Astrocyte of the cerebellum (primary cell): ENCODE measurements at regions not wholly inside any gene's neighbourhood (a gene's known extent, or its start where the extent isn't known, plus 50 kb on each side); places are given as distances from the start of the nearest gene placed in this dataset.
A peak's percentile ranks its signal among the peaks of the same experiment; 100 is the strongest.

ENCODE experiments used
- DNase-seq: peaks from one replicate; pipeline ENCODE4 v3.0.0-alpha.2; 2011; ENCODE audit warnings: low read depth
- H3K4me3 ChIP-seq: 2 replicates; pipeline ENCODE4 v1.5.1; 2011; ENCODE audit warnings: mild to moderate bottlenecking, low read depth, low read length, moderate library complexity
- in situ Hi-C: cut with HindIII; loops from 2 replicates; pipeline ENCODE4 v1.10.0; 2017; ENCODE audit warnings: low sequenced_read_pairs
- TF ChIP-seq, protein P1 (sequence below): IDR thresholded peaks from 2 replicates; pipeline ENCODE4 v1.5.1; 2012; ENCODE audit warnings: low read length, low read depth, moderate library complexity, mild to moderate bottlenecking; ENCODE audit errors: missing control alignments

DNA sequence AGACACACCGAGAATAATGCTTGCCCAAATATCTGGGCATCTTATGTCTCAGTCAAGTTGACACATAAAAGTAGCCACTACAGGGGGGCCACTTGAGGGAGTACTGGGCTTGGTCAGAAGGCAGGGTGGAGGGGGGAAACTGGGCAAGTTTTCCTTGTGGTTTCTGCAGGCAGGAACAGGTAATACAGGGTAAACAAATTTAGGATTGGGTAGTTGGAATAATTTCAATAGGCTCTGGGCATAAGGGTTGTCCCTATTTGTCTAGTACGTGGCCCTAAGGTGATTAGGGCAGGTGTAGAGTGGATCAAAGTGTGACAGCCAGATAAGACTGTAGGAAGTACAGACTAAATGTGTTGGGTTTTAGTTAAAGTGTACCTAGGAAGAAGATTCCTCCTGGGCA, 353.1 kb downstream of the TLE4 start:
- DNase-seq = no peak
- TF ChIP-seq, protein P1, sequence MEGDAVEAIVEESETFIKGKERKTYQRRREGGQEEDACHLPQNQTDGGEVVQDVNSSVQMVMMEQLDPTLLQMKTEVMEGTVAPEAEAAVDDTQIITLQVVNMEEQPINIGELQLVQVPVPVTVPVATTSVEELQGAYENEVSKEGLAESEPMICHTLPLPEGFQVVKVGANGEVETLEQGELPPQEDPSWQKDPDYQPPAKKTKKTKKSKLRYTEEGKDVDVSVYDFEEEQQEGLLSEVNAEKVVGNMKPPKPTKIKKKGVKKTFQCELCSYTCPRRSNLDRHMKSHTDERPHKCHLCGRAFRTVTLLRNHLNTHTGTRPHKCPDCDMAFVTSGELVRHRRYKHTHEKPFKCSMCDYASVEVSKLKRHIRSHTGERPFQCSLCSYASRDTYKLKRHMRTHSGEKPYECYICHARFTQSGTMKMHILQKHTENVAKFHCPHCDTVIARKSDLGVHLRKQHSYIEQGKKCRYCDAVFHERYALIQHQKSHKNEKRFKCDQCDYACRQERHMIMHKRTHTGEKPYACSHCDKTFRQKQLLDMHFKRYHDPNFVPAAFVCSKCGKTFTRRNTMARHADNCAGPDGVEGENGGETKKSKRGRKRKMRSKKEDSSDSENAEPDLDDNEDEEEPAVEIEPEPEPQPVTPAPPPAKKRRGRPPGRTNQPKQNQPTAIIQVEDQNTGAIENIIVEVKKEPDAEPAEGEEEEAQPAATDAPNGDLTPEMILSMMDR = no peak
- no peak overlapping the region for H3K4me3 ChIP-seq
- in situ Hi-C loops = no loop called here

DNA sequence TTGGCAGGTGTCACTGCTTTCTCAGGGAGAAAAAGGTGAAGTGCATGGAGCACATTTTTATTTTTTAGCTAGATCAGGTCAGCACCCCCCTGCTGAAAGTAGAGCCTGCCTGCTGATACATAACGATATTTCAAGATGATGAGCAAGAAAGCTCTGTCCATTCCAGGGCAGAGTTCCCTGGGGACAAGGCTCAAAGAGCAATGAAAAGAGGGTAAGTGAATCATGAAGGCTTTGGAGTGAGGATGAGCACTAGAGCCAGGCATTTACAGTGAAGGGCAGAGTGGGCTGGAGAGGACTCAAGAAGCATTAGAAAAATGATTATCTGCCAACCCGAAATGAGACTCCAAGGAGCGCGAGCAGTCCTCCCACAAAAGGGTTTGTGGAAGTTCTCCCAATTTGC, 345.7 kb downstream of the TLE4 start:
- in situ Hi-C loops = no loop called here
- DNase-seq = no peak
- H3K4me3 ChIP-seq = no peak overlapping the region
- TF ChIP-seq, protein P1 = no peak

DNA sequence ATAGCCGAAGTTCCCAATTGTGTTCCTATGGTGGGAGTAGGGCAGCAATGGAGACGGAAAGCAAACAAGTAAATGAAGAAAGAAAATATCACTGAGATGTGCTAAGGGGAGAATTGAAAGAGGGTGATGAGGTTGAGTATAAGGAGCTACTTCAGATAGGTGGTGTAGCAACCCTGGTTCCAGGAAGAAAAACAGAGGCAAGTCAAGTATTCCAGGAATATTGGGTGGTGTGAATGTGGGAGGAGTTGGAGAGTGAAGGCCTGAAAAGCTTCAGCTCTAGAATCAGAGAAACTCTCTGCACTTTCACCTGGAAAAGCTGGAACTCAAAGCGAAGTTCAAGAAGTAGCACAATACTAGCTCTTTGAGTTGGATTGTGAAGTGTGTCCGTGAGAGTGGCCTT, 342.1 kb downstream of the TLE4 start:
- DNase-seq = no peak
- TF ChIP-seq, protein P1 = no peak
- no peak overlapping the region for H3K4me3 ChIP-seq
- in situ Hi-C loops = no loop called here

DNA sequence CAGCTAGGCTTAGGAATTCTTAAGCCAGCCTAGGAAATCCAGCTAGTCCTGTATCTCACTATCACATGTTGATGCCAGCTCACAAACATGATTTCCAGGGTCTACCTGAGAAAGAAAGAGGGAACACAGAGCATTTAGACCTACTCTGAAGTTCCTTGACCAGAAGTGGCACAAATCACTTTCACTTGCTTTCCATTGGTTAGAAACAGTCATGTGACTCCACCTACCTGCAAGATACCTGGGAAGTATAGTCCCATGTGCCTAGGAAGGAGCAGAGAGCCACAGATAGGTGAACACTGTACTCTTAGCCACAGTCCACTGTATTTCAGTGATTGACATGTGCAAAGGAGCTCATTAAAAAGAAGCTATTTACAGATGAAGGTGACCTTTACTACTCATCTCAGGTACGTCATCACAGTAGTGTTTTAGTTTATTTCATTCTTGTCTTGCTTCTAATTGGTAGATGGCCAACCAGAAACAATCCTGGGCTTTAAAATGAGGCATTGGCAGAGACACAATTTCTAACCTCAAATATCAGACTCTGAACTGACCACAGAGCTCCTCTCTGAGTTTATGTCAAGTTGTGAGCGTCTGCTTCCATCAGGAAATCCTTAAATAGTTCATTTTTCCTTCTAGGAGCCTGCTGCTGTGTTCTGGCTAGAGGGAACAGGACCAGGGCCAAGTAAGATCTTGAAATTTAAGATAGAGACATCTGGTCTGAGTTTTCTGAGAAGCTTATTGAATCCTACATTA, 340.7 kb downstream of the TLE4 start:
- in situ Hi-C loops = no loop called here
- peak; percentile 91 for DNase-seq
- TF ChIP-seq, protein P1 = no peak
- H3K4me3 ChIP-seq = no peak overlapping the region

DNA sequence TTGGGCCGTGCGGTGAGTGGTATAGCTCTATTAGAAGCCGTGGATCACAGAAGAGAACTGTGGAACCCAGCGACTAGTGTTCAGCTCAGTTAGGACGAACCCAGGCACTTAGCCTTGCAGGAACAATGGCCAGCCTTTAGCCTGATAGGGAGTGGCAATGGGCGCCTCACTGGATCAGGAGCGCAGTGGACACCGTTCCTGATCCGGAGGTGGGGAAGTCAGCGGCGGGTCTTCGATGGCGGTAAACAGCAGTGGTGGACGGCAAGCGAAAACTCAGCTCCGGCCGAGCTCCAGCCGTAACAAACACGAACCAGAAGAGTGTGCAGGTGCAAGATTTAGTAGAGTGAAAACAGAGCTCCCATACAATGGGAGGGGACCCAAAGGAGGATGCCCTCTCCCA, 340.0 kb downstream of the TLE4 start:
- DNase-seq = no peak
- in situ Hi-C loops = no loop called here
- no peak overlapping the region for H3K4me3 ChIP-seq
- TF ChIP-seq, protein P1 = no peak

DNA sequence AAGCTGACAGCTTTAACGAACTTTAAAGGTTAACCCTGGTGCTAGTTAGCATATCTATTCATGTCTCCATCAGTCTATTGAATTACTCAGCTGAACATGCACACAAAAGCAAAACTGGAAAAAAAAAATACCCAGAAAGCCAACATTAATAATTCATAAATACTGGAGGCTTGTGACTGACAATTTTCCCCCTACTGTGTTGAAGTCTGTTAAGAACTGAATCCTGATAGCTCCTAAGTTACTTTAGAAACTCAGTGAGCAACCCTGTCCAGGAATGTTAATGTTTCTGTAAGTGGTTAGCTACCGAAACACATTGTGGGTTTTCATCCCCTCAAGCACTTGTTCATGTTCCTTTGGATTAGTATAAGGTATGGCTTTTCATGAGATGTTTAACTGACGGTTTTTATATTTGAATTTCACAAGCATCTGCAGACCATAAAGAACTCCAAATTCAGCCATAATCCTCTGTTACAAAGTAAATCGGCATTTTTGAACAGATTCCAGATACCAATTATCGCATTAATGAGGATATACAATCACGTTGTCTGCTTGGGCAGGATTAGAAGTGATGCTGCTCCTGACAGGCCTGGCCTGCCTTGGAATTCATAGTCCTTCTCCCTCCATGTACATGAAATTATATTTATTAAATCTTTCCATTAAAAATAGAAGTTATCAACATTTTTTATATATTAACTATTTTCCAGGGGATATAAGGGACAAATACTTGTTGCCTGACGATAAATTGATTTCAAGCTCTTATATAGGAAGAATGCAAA, 331.2 kb downstream of the TLE4 start:
- peak; percentile 70 for DNase-seq
- TF ChIP-seq, protein P1 = no peak
- H3K4me3 ChIP-seq = no peak overlapping the region
- in situ Hi-C loops = no loop called here
